HG03354 (cell line): ENCODE measurements at regions not wholly inside any gene's neighbourhood (a gene's known extent, or its start where the extent isn't known, plus 50 kb on each side); places are given as distances from the start of the nearest gene placed in this dataset.

Experiments used
- ATAC-seq: cut with Tn5 transposase; IDR thresholded peaks from one replicate; pipeline ENCODE4 v1.9.1; 2021; ENCODE audit warnings: mild to moderate bottlenecking; ENCODE audit not compliant: unreplicated experiment, poor library complexity, severe bottlenecking

- no peak for ATAC-seq
Observed at GRCh38 chr12:27178723-27179399, 65.2 kb upstream of the STK38L start.

DNA sequence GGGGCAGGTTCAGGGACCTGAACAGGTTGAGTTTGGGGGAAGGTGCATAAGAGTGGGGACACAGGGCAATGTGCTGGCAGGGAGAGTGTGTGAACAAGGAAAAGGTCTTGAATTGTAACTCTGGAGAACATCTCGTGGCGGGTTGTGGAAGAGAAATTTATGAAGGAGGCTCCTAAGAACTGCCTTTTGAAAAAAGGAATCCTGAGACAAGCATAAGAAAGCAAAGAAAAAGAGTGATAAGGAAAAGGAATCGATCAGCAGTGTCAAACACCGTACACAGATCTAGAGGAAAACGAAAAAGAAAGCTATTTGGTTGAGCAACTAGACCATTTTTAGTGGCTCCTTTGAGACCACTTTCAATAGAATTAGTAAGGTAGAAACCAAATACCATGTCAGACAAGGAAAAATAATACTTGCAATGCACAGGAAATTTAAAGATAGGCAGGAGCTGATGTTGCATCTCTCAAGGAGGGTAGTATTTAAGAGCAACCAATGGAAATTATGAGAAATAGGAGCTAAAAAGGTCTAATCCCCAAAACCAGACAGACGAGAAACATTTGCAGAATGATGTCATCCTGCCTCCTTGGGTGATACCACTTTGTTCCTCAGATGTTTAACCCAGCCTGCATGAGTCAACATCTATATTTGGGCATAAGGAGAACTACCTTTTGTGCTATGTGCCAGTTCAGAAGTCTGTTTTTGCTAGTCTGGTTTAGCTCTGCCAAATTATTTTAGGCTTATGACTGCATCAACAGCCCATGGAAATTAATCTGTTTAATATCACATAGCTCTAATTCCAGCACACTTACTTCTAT is 64.5 kb upstream of the STK38L start:
- peak; percentile 97 for ATAC-seq

GRCh38 chr12:27180906-27181505 is 63.1 kb upstream of the STK38L start:
- no peak for ATAC-seq

DNA sequence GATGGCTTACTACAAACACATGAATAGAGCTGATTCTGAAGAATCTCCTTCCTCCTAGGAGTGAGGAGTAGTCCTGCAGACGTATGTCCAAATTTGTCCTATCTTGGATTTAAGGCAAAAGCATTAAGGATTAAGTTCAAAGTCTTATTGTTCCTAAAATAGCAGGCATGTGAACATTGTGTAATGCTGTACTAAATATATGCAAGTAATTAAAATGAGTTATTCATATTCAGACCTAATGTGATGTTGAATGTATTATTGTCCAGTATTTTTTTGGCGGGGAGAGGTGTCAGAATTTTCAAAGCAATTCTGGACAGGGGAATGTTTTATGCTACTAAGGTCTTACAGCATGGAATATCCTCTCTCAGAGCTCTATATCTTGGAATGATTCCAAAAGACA is 60.7 kb upstream of the STK38L start:
- no peak for ATAC-seq

GRCh38 chr12:27185234-27186021 is 58.7 kb upstream of the STK38L start:
- peak; percentile 94 for ATAC-seq

DNA sequence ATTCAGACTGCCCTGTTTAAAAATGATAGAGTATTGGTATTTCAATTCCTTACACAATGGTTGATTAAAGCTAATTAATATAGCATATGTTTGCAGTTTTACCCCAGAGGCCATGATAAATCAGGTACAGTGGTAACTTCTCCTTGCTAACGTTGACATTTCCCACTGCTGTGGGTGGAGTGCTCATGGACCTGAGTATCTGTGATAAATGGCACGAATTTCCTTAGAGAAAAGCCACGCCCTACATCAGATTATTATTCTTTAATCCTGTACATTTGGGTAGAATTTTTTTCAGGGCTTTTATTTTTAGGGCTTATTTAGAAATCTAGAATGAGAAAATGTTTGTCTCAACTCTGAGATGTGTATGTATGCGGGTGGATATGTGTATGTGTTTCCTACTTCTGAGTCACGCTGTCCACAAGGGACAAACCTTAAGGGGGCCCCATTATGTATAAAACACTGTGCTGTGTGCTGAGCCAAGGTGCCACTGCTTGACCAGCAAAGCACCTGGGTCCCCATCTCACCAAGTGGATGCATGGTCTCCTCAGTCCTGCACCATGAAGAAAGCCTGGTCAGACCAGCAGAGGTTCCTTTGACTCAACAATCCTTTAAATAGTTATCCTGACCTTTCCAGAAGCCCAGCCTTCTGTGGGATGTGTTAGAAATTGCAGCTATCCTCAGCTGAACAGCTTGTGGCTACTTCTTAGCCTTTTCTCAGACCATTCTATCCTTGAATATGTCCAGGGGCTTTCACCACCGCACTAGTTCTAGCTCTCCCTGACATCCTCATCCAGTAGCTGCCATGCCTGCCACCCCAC is 57.9 kb upstream of the STK38L start:
- ATAC-seq, result no peak

GRCh38 chr12:27187697-27188096 is 56.4 kb upstream of the STK38L start:
- no peak for ATAC-seq

GRCh38 chr12:27190761-27191160 is 53.3 kb upstream of the STK38L start:
- no peak for ATAC-seq

- ATAC-seq, result no peak
Observed at GRCh38 chr12:27191531-27191930, 52.6 kb upstream of the STK38L start.

GRCh38 chr12:27192118-27192802 is 51.8 kb upstream of the STK38L start:
- no peak for ATAC-seq

DNA sequence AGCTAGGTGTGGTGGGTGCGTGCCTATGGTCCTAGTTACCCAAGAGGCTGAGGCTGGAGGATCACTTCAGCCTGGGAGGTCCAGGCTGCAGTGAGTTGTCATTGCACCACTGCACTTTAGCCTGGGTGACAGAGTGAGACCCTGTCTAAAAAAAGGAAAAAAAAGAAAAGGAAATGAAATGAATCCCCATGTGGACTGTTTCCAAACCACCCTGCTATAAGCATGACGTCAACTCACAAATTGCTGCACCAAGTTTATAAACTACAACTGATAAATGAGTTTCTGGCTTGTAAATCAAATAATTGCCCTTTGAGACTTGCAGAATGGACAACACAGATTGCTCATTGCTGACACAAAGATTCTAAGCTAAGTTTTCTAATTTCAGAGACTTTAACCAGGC is 51.0 kb upstream of the STK38L start:
- no peak for ATAC-seq

- no peak for ATAC-seq
Observed at GRCh38 chr12:27193854-27194544, 50.1 kb upstream of the STK38L start.
